NCI-H2081 (cell line): ENCODE measurements at regions not wholly inside any gene's neighbourhood (a gene's known extent, or its start where the extent isn't known, plus 50 kb on each side); places are given as distances from the start of the nearest gene placed in this dataset.

Experiments
- DNase-seq, 2 experiments: peaks; one replicate each; lab custom pipeline; 2025; lab: John Stamatoyannopoulos, UW

GRCh38 chr15:61633951-61634350 is 404.8 kb upstream of the RORA start:
- DNase-seq, result no peak

GRCh38 chr15:61629269-61629668 is 400.2 kb upstream of the RORA start:
- no peak for DNase-seq

GRCh38 chr15:61624950-61625349 is 395.8 kb upstream of the RORA start:
- DNase-seq, result no peak

GRCh38 chr15:61623746-61624145 is 394.6 kb upstream of the RORA start:
- no peak for DNase-seq

GRCh38 chr15:61621865-61622264 is 392.8 kb upstream of the RORA start:
- no peak for DNase-seq

GRCh38 chr15:61621146-61621545 is 392.0 kb upstream of the RORA start:
- peak; percentile 39 for DNase-seq

- no peak for DNase-seq
These were observed 391.0 kb upstream of the RORA start for GRCh38 chr15:61620151-61620550.

GRCh38 chr15:61613729-61614128 is 384.6 kb upstream of the RORA start:
- DNase-seq, result no peak

- no peak for DNase-seq
These were observed 384.0 kb upstream of the RORA start for GRCh38 chr15:61613138-61613537.

- no peak for DNase-seq
These were observed 383.0 kb upstream of the RORA start for GRCh38 chr15:61612111-61612510.

- no peak for DNase-seq
These were observed 376.2 kb upstream of the RORA start for GRCh38 chr15:61605343-61605742.

- DNase-seq, result peak; percentile 9 to 60
These were observed 369.6 kb upstream of the RORA start for GRCh38 chr15:61598655-61599054.

- no peak for DNase-seq
These were observed 355.3 kb upstream of the RORA start for GRCh38 chr15:61584410-61584809.

- DNase-seq, result no peak
These were observed 353.0 kb upstream of the RORA start for GRCh38 chr15:61582092-61582491.

- DNase-seq, result no peak
These were observed 346.5 kb upstream of the RORA start for GRCh38 chr15:61575597-61575996.

GRCh38 chr15:61571026-61571425 is 341.9 kb upstream of the RORA start:
- DNase-seq, result no peak

GRCh38 chr15:61564785-61565184 is 335.7 kb upstream of the RORA start:
- no peak for DNase-seq

GRCh38 chr15:61558172-61559136 is 329.4 kb upstream of the RORA start:
- no peak for DNase-seq

GRCh38 chr15:61556037-61556648 is 327.0 kb upstream of the RORA start:
- no peak for DNase-seq

GRCh38 chr15:61549727-61550126 is 320.6 kb upstream of the RORA start:
- no peak for DNase-seq

GRCh38 chr15:61545763-61546162 is 316.7 kb upstream of the RORA start:
- DNase-seq, result no peak

GRCh38 chr15:61541516-61541915 is 312.4 kb upstream of the RORA start:
- DNase-seq, result no peak

- no peak for DNase-seq
These were observed 308.2 kb upstream of the RORA start for GRCh38 chr15:61537337-61537736.
